Stimulated activated CD8-positive, alpha-beta memory T cell treated with anti-CD3 and anti-CD28 coated beads, Interleukin-2, amount 100 ng/mL, for 1 hour (primary cell): ENCODE measurements at regions not wholly inside any gene's neighbourhood (a gene's known extent, or its start where the extent isn't known, plus 50 kb on each side); places are given as distances from the start of the nearest gene placed in this dataset.

Source experiments
- DNase-seq, 2 donors: peaks; one replicate each; pipeline ENCODE4 v3.0.0-alpha.2; 2020; ENCODE audit warnings: low read depth in 2 of 2

- DNase-seq: no peak
Measured at GRCh38 chr21:24369278-24369677, 1238.0 kb downstream of the MRPL39 start.

GRCh38 chr21:24367936-24368335, 1239.3 kb downstream of the MRPL39 start:
- DNase-seq: no peak

GRCh38 chr21:24353492-24353891, 1253.8 kb downstream of the MRPL39 start:
- DNase-seq: no peak

GRCh38 chr21:24339406-24339805, 1267.9 kb downstream of the MRPL39 start:
- DNase-seq: no peak

GRCh38 chr21:24336491-24336890, 1270.8 kb downstream of the MRPL39 start:
- DNase-seq: no peak

- no peak for DNase-seq
Measured at GRCh38 chr21:24323536-24323935, 1283.7 kb downstream of the MRPL39 start.

- DNase-seq: no peak
Measured at GRCh38 chr21:24316277-24316922, 1290.9 kb downstream of the MRPL39 start.

GRCh38 chr21:24310788-24311187, 1296.5 kb downstream of the MRPL39 start:
- DNase-seq: no peak

- DNase-seq: no peak
Measured at GRCh38 chr21:24308183-24308582, 1299.1 kb downstream of the MRPL39 start.

GRCh38 chr21:24302400-24302799, 1304.9 kb downstream of the MRPL39 start:
- DNase-seq: no peak

- no peak for DNase-seq
Measured at GRCh38 chr21:24298040-24298439, 1309.2 kb downstream of the MRPL39 start.

- no peak for DNase-seq
Measured at GRCh38 chr21:24294171-24294570, 1313.1 kb downstream of the MRPL39 start.

GRCh38 chr21:24290151-24290833, 1317.0 kb downstream of the MRPL39 start:
- no peak for DNase-seq

GRCh38 chr21:24289539-24289938, 1317.7 kb downstream of the MRPL39 start:
- no peak for DNase-seq

- no peak for DNase-seq
Measured at GRCh38 chr21:24280596-24280995, 1326.7 kb downstream of the MRPL39 start.

- DNase-seq: no peak
Measured at GRCh38 chr21:24278711-24279110, 1328.6 kb downstream of the MRPL39 start.

GRCh38 chr21:24276204-24276603, 1331.1 kb downstream of the MRPL39 start:
- DNase-seq: no peak

GRCh38 chr21:24275616-24276015, 1331.7 kb downstream of the MRPL39 start:
- no peak for DNase-seq

- no peak for DNase-seq
Measured at GRCh38 chr21:24272521-24272938, 1334.8 kb downstream of the MRPL39 start.

- DNase-seq: no peak
Measured at GRCh38 chr21:24265987-24266386, 1341.3 kb downstream of the MRPL39 start.

GRCh38 chr21:24260751-24261150, 1346.5 kb downstream of the MRPL39 start:
- no peak for DNase-seq

GRCh38 chr21:24259241-24259640, 1348.0 kb downstream of the MRPL39 start:
- DNase-seq: no peak

GRCh38 chr21:24255591-24255990, 1351.7 kb downstream of the MRPL39 start:
- DNase-seq: no peak

- no peak for DNase-seq
Measured at GRCh38 chr21:24225431-24225830, 1381.8 kb downstream of the MRPL39 start.
